ENCODE measurements at regions not wholly inside any gene's neighbourhood (a gene's known extent, or its start where the extent isn't known, plus 50 kb on each side); places are given as distances from the start of the nearest gene placed in this dataset.

GRCh38 chr20:47872341-47872740 lies 87.1 kb upstream of the SULF2 start:
- H3K27ac ChIP-seq = no peak overlapping the region
- TF ChIP-seq CTCF (IDR thresholded peaks at IDR 0.05) = no peak
- no peaks in the 10 kb centered on the region for H3K9me3 ChIP-seq
- intact Hi-C loops (cut with DNase I; ENCODE audit: low total_unique reads) = no loop called here
- H3K36me3 ChIP-seq = no peaks in the 10 kb centered on the region
- H3K4me3 ChIP-seq = no peak overlapping the region
- no peak for DNase-seq
- no peaks in the 10 kb centered on the region for H3K4me1 ChIP-seq
- peaks cover 0 to 14% of the 10 kb centered on the region in 2 donors for H3K27me3 ChIP-seq

DNA sequence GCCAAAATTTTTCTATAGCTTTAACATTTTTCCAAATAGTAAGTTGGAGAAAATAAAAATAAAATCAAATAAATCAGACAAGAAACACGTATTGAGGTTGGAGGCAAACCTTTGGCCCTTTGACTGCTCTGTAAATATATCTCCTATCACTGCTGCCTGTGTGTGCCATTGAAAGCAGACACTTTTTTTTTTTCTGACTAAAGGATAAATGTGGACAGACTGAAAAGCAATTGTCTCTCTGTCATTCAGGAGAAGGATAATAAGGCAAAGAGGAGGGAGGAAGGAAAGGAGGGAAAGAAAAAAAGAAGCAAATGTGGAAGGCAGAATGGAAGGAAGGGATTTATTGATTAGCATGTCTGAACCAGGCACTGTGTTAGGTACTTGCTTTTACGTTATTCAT lies 85.2 kb upstream of the SULF2 start:
- DNase-seq = no peak
- no peak overlapping the region for H3K27ac ChIP-seq
- H3K4me3 ChIP-seq = no peak overlapping the region
- H3K36me3 ChIP-seq = no peaks in the 10 kb centered on the region
- intact Hi-C loops (cut with DNase I; ENCODE audit: low total_unique reads) = no loop called here
- H3K27me3 ChIP-seq = peaks cover 0 to 27% of the 10 kb centered on the region in 2 donors
- TF ChIP-seq CTCF (IDR thresholded peaks at IDR 0.05) = no peak
- H3K4me1 ChIP-seq = no peaks in the 10 kb centered on the region
- H3K9me3 ChIP-seq = no peaks in the 10 kb centered on the region

DNA sequence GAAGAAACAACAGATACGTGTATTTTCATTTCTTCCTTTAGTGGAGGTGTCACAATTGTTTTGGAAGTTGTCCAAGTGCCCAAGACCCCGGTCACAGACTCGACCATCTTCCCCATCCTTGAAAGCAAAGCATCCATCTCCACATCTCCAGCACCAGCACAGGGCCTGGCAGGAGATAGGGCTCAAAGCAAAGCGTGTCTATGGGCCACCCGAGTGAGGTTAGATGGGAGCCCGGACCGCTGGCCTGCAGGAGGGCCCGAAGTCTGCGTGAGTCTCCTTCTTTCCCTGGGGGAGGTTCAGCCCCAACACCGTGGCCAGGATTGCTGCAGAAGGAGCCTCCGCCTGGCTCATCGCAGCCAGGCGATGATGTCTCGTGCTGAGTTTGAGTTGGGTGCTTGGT lies 83.5 kb upstream of the SULF2 start:
- no peak for DNase-seq
- TF ChIP-seq CTCF (IDR thresholded peaks at IDR 0.05) = no peak
- intact Hi-C loops (cut with DNase I; ENCODE audit: low total_unique reads) = no loop called here
- peaks cover 0 to 26% of the 10 kb centered on the region in 2 donors for H3K27me3 ChIP-seq
- H3K4me1 ChIP-seq = no peaks in the 10 kb centered on the region
- H3K4me3 ChIP-seq = no peak overlapping the region
- no peaks in the 10 kb centered on the region for H3K9me3 ChIP-seq
- no peaks in the 10 kb centered on the region for H3K36me3 ChIP-seq
- H3K27ac ChIP-seq = no peak overlapping the region

GRCh38 chr20:47868236-47868635 lies 83.0 kb upstream of the SULF2 start:
- H3K27me3 ChIP-seq = peaks cover 0 to 26% of the 10 kb centered on the region in 2 donors
- no peak for TF ChIP-seq CTCF (IDR thresholded peaks at IDR 0.05)
- intact Hi-C loops (cut with DNase I; ENCODE audit: low total_unique reads) = no loop called here
- H3K36me3 ChIP-seq = no peaks in the 10 kb centered on the region
- no peak overlapping the region for H3K4me3 ChIP-seq
- H3K4me1 ChIP-seq = no peaks in the 10 kb centered on the region
- DNase-seq = no peak
- H3K9me3 ChIP-seq = no peaks in the 10 kb centered on the region
- no peak overlapping the region for H3K27ac ChIP-seq

GRCh38 chr20:47867831-47868230 lies 82.5 kb upstream of the SULF2 start:
- intact Hi-C loops (cut with DNase I; ENCODE audit: low total_unique reads) = no loop called here
- H3K9me3 ChIP-seq = peaks cover 0 to 3% (median 0%) of the 10 kb centered on the region in 3 donors
- peaks cover 0 to 26% of the 10 kb centered on the region in 2 donors for H3K27me3 ChIP-seq
- H3K27ac ChIP-seq = no peak overlapping the region
- DNase-seq = no peak
- no peaks in the 10 kb centered on the region for H3K4me1 ChIP-seq
- H3K36me3 ChIP-seq = no peaks in the 10 kb centered on the region
- no peak for TF ChIP-seq CTCF (IDR thresholded peaks at IDR 0.05)
- no peak overlapping the region for H3K4me3 ChIP-seq

- DNase-seq = no peak
- intact Hi-C loops (cut with DNase I; ENCODE audit: low total_unique reads) = no loop called here
- no peak overlapping the region for H3K27ac ChIP-seq
- no peak overlapping the region for H3K4me3 ChIP-seq
- peaks cover 0 to 5% (median 0%) of the 10 kb centered on the region in 3 donors for H3K9me3 ChIP-seq
- peaks cover 0 to 26% of the 10 kb centered on the region in 2 donors for H3K27me3 ChIP-seq
- H3K36me3 ChIP-seq = no peaks in the 10 kb centered on the region
- no peaks in the 10 kb centered on the region for H3K4me1 ChIP-seq
- no peak for TF ChIP-seq CTCF (IDR thresholded peaks at IDR 0.05)
Observed at GRCh38 chr20:47866480-47866879, 81.2 kb upstream of the SULF2 start.
